Erythroblast (primary cell): ENCODE measurements at regions not wholly inside any gene's neighbourhood (a gene's known extent, or its start where the extent isn't known, plus 50 kb on each side); places are given as distances from the start of the nearest gene placed in this dataset.

Source experiments
- DNase-seq, 2 experiments: peaks; one replicate each; lab custom pipeline; 2025; lab: John Stamatoyannopoulos, UW
- GATA1 ChIP-seq: IDR thresholded peaks from 2 replicates; pipeline ENCODE4 v1.6.1; 2011; ENCODE audit warnings: low read depth, mild to moderate bottlenecking, control low read depth, low read length, moderate library complexity
- POLR2A ChIP-seq: IDR thresholded peaks from 2 replicates; pipeline ENCODE4 v1.6.1; 2011; ENCODE audit warnings: mild to moderate bottlenecking, low read length

DNA sequence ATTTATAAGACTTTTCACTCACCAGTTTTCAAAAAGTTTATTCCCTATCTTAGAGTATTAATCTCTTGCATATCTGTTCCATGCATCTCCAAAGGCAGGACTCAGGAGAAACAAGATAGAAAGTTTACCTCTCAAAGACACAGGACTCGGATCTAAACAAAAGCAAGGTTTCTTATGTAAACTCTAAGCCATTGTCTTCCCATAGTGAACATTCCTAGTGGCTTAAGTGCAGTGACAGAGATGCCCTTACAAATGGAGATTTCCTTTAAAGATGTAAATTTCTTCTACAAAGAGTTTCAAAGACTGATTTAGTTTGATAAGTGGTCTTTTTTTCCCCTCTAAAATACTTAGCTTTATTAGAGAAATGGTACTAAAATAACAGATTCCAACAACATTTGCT is 209.8 kb downstream of the ACTR3B start:
- TF ChIP-seq GATA1, result no peak
- TF ChIP-seq POLR2A, result no peak
- no peak for DNase-seq

DNA sequence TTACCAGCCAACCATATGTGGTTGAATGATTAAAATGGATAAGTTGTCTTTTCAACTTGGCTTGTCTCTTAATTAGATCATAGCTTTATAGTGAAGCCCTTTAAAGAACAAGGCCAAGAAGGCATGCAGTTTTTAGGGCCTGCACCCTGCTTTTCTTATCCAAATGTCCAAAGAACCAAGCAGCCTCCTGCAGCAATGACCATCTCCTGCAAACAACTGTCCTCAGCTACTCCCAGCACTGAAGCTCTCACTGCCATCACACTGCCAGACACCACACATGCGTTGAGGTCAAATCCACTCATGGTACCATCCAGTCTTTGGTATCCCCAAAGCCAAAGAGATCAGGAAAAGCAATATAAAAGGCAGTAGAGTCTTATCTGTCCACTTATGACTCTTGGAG is 210.3 kb downstream of the ACTR3B start:
- no peak for DNase-seq
- TF ChIP-seq POLR2A (no peak), GATA1 (no peak)

DNA sequence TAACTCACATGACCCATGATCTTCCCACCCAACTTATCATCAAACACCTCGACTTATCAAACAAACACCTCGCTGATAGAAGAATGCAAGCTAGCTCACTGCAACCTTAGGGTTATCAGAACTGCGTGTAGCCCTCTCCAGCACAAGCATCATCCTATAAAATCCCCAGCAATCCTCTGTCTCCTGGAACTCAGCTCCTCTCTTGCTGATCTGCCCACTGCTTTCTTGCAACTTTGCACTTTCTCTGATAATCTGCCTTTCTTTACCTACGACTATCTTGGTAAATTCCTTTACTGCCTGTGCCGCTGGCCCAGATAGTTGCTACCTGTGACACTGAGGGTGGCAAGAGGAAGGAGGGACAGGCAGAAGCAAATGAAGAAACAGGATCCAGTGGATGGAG is 210.9 kb downstream of the ACTR3B start:
- DNase-seq, result no peak
- TF ChIP-seq GATA1 (no peak), POLR2A (no peak)

DNA sequence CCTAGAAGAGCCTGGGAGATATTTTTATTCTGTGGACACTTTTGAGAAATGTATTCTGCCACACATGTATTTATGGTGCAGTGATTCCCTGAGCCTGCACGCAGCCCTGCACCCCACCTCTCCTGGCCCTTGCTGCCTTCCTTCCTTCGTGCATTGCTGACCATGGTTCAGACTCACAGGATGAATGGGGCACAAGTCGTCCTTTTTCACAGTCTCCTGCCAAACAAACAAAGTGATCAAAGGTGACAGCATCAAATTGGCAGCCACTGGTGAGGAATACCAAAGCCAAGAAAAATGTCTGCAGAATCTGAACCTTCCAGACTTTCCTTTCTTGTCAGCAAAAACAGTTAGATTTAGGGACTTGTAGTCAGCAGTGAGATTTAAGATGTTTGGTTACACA is 215.0 kb downstream of the ACTR3B start:
- no peak for TF ChIP-seq GATA1
- no peak for DNase-seq

DNA sequence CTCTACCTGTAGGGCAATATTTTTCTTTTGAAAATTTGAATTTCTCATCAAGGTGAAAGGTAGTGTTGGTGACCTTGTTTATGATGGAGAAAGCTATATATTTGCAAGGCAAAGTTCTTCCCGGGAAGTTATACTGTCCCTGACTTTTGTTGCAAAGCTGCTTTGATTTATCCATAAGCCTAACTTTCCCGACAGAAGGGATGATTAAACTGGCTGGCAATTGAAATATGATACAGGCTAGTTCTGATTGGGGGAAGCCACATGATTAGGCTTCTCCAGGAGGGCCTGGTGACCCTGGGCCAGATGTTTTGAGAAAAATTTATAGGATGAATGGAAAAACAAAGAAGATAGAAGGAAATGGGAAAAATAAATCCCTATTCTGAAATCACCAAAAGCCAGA is 215.5 kb downstream of the ACTR3B start:
- DNase-seq, result no peak
- TF ChIP-seq GATA1, result no peak
- no peak for TF ChIP-seq POLR2A

DNA sequence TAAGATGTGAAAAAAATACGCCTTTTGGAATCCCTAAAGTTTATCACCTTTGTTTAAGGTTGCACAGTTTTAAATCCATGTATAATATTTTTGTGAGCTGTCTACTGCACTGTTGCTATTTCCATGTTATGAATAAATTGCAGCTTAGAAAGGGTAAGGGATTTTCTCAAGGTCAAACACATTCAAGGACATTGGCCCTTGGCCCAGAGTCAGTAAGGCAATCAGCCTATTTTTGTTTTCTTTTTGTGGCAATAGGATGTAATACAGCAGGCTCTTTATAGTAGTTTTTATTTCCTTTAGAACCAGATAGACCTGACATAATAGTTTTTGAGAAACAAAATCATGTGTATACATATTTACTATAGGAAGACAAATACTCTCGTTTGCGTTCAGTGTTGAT is 219.8 kb downstream of the ACTR3B start:
- TF ChIP-seq GATA1 (no peak), POLR2A (no peak)
- DNase-seq, result no peak

DNA sequence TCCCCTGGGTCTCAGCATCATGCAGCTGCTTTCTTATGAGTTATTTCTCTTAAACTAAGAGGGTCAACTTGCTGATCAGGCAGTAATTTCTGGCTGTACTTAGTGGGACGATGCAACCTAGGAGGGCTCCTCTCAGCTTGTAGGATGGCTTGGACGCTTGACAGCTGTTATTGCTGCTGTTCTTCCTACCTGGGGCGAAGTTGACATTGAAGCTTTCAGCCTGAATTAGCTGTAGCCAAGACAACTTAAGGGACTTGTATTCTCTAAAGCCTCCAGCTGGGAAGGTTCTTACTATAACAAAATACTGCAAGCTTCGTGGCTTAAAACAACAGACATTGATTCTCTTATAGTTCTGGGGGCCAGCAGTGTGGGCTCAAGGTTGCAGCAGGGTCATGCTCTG is 224.9 kb downstream of the ACTR3B start:
- DNase-seq, result no peak
- TF ChIP-seq GATA1, result no peak
- no peak for TF ChIP-seq POLR2A

DNA sequence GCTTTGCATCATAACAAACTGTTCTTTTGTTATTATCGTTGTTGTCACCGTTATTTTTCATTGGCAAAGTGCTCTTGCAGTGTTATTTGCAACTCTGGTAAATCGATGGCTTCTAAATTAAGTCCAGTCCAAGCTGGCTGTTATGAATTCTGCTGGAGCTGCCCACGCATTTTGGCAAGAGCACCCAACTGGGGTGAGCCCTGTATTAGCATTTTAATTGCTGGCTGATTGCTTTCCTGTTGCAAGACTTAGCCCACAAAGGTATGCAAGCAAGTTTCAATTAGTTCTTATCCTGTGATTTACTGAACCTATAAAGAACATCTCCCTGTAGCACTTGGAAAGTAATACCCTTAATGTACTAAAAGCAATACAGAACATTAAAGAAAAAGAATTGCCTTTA is 226.8 kb downstream of the ACTR3B start:
- TF ChIP-seq POLR2A, result no peak
- TF ChIP-seq GATA1, result no peak
- no peak for DNase-seq

DNA sequence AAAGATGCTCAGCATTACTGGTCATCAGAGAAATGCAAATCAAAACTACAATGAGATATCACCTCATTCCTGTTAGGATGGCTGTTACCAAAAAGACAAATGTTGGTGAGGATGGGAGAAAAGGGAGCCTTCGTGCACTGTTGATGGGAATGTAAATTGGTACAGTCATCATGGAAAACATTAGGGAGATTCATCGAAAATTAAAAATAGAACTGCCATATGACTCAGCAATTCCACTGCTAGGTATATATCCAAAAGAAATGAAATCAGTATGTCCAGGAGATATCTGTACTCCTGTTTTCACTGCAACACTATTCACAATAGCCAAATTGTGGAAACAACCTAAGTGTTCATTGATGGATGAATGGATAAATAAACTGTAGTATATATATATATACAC is 228.1 kb downstream of the ACTR3B start:
- no peak for DNase-seq

DNA sequence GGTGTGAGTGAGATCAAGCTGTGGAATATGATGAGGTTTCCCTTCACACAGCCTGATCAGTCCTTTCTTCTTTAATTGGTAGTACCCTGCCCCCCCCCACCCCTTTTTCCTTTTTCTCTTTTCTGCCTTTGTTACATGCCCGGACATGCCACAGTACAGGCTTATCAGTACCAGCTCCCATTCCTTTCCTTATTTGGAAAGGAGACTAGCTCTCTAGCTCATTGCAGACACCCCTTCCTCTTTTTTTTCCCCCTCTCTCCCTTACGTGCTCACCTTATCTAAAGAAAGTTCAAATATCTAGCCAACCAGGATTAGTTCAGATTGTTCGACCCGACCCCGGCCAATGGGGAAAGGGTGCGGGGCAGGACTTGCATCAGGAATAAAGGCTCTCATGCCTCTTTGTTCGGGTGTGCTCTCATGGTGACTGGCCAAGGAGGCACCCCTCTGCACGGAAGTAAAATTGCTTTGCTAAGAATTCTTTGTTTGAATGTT is 230.4 kb downstream of the ACTR3B start:
- no peak for DNase-seq
- TF ChIP-seq POLR2A, result no peak
- TF ChIP-seq GATA1, result no peak

More for the DNA sequence above, 228.1 kb downstream of the ACTR3B start:
- no peak for TF ChIP-seq POLR2A
- no peak for TF ChIP-seq GATA1

DNA sequence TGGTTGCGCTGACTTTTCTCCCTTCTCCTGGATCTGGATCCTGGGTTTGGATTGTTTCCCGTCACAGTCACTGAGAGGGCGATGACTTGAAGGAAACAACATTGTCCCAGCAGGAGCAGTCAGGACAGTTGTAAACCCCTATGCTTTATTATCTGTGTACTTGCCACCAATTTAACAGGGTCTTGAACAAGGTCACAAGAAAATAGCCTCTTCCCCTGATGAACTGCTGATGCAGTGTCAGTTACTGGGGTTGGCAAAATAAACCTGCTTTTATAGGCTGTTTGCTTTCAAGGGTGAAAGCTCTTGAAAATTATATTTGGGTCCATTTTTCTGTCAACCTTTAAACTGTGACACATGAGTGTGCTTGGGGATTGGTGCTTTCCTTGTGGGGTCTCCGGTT is 238.9 kb downstream of the ACTR3B start:
- no peak for DNase-seq
- TF ChIP-seq POLR2A (no peak), GATA1 (no peak)

DNA sequence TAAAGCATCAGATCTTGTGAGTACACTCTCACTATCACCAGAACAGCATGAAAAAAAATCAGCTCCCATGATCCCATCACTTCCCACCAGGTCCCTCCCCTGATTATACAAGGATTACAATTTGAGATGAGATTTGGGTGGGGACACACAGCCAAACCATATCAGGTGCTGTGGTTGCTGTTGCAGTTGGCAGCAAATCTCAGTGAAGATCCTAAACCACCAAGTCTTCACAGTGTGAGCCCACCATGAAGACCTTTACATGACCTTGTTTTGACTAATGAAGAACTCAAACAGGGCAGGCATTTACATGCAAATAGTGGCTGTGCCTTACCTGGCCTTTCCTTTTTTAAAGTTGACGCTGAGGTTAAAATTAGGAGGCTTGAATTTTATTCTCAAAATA is 242.6 kb downstream of the ACTR3B start:
- no peak for DNase-seq
- TF ChIP-seq POLR2A (no peak), GATA1 (no peak)

DNA sequence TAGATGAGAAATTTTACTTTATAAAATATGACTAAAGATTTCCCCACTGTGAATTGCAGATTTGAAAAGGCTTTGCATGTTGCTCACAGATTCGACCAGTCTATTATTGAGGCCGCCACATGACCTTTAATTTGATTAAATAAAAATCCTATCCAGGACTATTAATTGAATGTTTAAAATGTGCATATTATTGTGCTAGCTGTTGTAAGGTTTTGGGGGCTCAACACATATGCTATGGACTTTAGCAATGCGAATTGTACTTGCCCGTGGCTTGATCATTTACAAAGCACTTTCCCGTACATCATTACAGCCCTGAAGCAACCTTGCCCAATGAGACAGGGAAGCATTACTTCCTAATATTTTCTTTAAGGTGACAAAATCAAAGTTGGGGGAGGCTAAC is 243.0 kb downstream of the ACTR3B start:
- DNase-seq, result no peak
- TF ChIP-seq POLR2A (no peak), GATA1 (no peak)

DNA sequence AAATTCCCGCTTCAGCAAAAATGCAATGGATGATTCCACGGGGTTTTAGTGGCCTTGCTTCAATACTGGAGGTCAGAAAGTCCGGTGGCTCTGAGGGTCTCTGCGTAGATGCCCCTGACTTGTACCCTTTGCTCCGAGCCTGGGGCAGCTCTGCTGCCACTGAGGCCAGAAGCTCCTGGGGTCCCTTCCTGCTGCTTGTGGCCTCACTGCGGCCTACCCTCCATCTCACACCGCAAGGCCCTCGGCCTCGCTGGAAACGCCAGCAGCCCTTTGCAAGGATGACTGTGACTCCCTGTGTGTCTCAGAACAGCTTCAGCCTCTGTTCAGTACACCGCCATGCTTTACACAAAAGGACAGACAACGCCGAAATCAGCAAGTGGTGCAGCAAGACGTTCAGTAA is 244.8 kb downstream of the ACTR3B start:
- no peak for DNase-seq
- TF ChIP-seq GATA1 (no peak), POLR2A (no peak)

DNA sequence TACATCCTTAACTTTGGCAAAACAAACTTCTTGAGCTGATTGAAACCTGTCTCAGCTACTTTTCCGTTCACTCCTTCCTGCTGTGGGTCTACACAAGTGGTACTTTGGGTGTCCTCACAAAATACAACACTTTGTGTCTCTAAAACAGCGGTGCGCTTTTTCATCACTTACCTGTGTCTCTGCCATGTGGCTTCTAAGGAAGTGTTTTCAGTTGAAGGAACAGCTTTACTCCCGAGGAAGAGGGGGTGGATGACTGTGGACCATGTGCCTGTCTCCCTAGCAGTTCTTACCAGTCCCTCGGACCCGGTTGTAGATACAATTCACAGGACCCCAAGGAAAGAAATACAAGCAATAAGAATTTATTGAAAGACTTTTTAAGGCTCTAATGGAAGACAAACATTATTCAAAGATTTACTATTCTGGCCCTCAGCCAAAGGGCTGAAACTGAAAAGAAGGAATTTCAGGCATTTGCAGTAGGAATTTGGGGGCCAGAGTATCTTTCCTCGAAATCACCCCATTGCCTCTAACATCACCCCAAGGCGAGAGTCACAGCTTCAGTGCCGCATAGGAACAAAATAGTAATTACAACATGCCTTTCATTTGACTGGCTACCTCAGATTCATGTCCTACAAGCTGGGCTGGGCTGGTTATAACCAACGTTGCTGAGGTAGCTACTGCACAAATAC is 246.3 kb downstream of the ACTR3B start:
- DNase-seq, result no peak
- TF ChIP-seq GATA1, result no peak
- no peak for TF ChIP-seq POLR2A
